Hepatocyte (in vitro differentiated cells): ENCODE measurements at regions not wholly inside any gene's neighbourhood (a gene's known extent, or its start where the extent isn't known, plus 50 kb on each side); places are given as distances from the start of the nearest gene placed in this dataset.

Experiments
- CTCF ChIP-seq: fragments of 200-600 bp; sonication (generic); IDR thresholded peaks from 2 replicates; pipeline ENCODE4 v1.5.1; 2016; ENCODE audit warnings: antibody characterized with exemption, mild to moderate bottlenecking; ENCODE audit not compliant: poor library complexity
- EZH2 ChIP-seq: fragments of 200-600 bp; sonication (generic); IDR thresholded peaks from 2 replicates; pipeline ENCODE4 v1.6.1; 2016; ENCODE audit warnings: antibody characterized with exemption, mild to moderate bottlenecking, borderline replicate concordance
- EZH2phosphoT487 ChIP-seq: fragments of 200-600 bp; sonication (generic); IDR thresholded peaks from one replicate; pipeline ENCODE4 v1.6.1; 2018; ENCODE audit warnings: antibody characterized with exemption, mild to moderate bottlenecking, low read depth, moderate library complexity; ENCODE audit not compliant: unreplicated experiment, severe bottlenecking

- no peak for TF ChIP-seq EZH2
- no peak for TF ChIP-seq CTCF
- TF ChIP-seq EZH2phosphoT487 = no peak
Measured at GRCh38 chr21:26752849-26753248, 92.4 kb downstream of the ADAMTS1 start.
